NOMO-1 (cell line): ENCODE measurements at regions not wholly inside any gene's neighbourhood (a gene's known extent, or its start where the extent isn't known, plus 50 kb on each side); places are given as distances from the start of the nearest gene placed in this dataset.
A peak's percentile ranks its signal among the peaks of the same experiment; 100 is the strongest.
"Not testable (repeated sequence)": the region's sequence is repeated elsewhere in the genome, so short reads cannot be mapped to it uniquely, and the experiment has no call there.

Experiments
- DNase-seq, 2 experiments: peaks; one replicate each; lab custom pipeline; 2025; ENCODE audit not compliant: unreplicated experiment in 2 of 2; lab: John Stamatoyannopoulos, UW

DNA sequence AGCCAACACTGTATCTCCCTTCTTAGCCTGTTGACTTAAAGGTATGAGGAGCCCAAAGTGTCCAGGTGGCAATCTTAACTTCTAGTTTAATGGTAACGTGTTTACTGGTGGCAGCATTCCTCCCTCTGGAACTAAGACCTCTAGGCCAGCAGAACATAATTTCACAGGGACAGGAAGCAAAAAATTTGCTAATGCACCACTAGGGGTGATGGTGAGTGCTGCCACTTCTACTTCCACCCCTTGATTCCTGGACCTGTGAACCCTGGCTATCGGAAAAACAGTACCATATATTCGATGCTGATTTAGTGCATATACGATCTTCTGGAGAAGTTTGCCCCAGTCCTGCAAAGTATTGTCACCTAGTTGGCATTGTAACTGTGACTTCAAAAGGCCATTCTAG is 743.2 kb upstream of the RGMB start:
- DNase-seq = not testable (repeated sequence)

DNA sequence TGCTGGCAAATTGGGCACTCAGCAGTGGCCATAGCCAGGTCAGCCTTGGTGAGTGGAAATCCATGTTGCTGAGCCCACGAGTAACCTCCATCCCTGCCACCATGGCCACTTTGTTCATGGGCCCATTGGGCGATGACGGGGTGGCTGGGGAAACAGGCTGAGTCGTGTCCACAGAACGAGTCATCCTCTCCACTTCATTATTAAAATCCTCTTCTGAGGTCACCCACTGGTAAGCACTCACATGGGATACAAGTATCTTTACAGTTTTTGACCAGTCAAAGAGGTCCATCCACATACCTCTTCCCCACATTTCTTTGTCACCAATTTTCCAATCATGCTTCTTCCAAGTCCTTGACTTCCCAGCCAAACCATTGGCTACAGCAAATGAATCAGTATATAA is 742.4 kb upstream of the RGMB start:
- not testable (repeated sequence) for DNase-seq

DNA sequence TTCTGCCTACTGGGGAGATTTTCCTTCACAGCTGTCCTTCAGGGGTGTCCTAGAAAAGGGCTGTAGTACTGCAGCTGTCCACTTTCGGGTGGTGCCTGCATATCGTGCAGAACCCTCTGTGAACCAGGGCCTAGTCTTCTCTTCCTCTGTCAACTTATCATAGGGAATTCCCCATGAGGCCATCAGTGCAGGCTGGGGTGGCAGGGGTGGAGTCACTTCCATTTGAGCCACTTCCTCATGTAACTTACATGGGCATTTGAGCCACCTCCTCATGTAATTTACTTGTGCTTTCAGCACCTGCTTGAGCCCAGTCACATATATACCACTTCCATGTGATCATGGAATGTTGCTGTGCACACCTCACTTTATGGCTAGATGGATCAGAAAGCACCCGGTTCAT is 742.0 kb upstream of the RGMB start:
- DNase-seq = peak; percentile 10 to 24

DNA sequence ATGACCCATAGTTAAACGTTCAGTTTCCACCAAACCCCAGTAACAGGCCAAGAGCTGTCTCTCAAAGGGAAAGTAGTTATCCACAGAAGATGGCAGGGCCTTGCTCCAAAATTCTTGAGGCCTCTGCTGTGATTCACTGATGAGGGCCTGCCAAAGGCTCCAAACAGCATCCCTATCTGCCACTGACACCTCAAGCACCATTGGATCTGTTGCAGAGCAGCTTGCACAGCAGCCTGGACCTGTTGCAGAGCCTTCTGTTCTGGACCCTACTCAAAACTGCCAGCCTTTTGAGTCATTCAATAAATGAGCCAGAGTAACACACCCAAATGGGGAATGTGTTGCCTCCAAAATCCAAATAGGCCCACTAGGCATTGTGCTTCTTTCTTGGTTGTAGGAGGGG is 741.5 kb upstream of the RGMB start:
- no peak for DNase-seq

DNA sequence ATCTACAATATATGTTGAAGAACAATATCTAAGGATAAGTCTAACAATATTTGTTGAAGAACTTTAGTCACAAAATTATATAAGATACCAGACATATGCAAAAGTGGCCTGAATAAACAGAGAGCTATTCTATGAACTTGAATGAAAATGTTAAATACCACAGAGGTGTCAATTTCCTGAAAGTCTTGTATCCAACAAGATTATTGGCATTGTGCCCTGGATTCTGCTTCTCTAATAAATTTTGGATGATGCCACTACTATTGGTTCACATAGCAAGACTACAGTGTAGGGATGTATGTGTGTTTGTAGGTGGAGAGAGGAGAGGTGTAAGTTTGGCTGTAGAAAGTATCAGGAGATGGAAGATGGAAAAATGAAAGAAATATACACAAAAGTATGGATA is 731.8 kb upstream of the RGMB start:
- DNase-seq = no peak

DNA sequence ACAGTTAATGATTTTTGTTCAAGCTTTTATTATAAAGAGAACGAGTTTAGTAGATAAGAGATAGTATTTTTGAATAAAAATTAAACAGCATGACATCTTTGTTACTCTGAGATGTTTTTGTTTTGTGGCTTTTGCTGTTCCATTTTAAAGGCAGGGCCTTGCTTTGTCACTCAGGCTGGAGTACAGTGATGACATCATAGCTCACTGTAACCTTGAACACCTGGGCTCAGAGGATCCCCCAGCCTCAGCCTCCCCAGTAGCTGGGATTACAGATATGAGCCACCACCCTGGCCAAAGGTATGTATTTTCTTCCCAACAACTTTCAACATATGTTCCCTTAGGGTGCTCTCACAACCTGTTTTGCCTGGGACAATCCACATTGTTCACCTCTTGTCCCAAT is 730.9 kb upstream of the RGMB start:
- no peak for DNase-seq

DNA sequence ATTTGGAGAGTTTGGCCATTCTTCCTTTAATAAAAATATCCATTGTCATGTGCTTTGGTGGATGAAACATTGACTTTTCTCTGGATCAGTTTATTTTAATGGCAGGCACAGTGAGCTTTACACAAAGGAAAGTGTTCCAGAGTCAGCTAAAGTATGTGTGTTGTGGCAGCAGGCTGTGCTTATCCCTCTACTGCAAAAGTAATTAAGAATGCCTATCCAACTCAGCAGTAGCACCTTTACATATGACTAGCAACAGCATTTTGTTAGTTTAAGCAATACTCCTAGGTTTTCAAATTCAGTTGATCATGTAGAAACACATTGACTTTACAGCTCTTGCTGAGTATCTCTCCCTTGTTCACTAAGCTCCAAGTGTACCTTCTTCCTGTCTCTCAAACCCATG is 730.5 kb upstream of the RGMB start:
- no peak for DNase-seq

DNA sequence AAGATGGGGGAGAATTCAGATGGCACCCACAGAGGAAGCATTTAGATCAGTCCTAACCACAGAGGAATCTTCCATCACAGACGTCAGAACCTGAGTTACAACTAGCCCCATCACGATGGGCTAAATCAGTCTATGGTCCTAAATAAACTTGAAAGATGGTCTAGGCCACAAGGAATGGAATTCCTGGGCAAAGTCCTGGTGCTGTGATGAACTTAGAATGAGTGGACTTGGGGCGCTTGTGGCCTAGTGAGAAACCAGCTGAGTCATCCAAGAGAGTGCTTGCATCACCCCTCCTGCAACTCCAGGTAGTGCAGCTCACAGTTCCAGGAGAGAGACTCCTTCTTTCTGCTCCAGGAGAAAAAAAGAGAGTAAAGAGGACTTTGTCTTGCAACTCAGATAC is 722.9 kb upstream of the RGMB start:
- DNase-seq = no peak

DNA sequence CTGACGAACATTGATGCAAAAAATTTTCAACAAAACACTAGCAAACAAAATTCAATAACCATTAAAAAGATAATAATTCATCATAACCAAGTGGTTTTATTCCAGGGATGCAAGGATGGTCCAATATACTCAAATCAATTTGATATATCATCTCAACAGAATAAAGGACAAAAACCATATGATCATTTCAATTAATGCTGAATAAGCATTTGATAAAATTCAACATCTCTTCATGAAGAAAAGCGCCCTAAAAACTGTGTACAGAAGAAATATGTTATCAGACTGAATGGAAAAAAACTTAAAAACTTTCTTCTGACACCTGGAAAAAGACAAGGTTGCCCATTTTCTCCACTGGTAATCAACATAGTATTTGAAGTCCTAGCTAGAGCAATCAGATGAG is 720.3 kb upstream of the RGMB start:
- no peak for DNase-seq

DNA sequence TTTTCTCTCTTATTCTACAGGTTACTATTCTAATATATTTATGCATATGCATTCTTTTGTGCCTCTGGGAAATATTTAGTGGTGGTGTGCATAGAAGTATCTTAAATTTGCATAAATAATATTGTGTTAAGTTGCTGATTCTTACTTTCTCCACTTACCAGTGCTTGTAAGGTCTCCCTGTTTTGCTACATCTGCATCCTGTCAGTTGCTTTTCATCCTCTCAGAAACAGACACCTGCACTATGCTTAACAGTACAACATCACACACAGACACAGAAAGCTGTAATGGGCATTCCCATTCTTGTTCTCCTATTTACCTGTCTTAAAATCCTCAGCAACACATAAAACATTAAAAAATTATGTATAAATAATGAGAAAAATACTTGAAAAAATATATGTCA is 713.3 kb upstream of the RGMB start:
- DNase-seq = no peak

DNA sequence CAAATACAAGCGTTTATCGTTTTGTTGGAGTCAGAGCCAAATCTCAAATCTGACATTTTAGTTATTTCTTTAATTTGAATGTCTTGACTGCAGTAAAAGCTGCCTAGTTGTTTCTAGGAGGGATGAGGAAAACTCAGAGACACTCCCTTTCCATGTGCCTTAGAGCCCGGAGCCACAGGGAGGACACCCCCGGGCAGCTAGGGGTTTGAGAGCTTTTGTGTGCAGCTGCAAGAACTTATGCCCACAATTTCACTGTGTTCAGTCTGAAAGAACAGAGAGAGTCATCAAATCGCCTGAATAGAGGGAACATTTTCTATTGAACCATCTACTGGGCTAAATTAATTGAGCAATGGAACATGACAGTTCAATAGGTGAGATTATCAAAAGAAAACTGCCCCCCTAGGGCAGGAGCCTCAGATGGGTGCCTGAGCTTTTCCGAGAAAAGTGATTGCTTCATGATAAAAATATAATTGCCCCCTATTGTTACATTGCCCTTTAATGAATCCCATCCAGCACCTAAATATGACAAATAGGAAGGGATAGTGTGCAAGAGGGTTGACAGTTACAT is 709.3 kb upstream of the RGMB start:
- no peak for DNase-seq

DNA sequence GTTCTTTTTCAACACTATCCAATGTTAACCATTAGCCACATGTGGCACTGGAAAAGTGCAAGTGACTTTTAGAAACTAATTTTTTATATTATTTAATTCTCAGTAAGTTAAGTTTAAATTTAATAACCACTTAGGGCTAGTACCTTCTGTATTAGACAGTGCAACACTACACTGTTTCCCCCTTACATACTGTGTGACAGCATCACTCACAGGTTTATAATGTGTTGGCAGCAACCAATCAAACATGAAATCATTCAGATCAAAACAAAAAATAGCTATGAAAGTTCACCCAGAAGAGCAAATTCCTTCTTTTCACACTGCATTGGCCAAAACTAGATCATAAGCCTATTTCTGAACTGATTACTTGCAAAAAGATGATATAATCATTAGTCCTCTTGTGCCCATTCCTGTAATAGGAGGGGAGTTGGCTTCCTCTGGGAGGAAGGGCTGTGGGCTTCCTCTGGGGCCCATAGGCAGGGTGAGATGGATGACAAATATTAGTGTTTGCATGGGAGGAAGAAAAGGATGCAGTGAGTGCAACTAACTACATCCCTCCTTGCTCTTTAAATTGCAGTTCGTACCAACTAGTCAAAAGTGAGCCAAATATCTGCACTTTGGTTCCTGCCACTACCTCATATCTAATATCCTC is 708.1 kb upstream of the RGMB start:
- no peak for DNase-seq

DNA sequence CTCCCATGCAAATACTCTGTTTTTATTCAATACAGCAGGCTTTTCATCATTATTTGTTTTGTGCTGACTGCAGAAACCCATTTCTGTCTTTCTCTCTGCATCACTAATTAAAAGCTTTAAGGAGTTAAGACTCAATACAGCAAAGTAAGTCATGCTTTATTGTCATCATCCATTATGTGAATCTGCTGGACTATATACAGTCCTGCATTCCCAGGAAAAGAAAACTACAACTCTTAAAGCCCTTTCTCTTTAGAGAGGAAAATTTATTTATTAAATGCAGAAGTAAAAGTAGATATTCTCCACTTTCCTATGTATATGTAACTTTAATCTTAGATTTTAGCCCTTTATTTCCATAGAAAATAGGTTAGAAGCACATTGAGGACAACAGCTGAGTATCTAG is 706.6 kb upstream of the RGMB start:
- DNase-seq = no peak

DNA sequence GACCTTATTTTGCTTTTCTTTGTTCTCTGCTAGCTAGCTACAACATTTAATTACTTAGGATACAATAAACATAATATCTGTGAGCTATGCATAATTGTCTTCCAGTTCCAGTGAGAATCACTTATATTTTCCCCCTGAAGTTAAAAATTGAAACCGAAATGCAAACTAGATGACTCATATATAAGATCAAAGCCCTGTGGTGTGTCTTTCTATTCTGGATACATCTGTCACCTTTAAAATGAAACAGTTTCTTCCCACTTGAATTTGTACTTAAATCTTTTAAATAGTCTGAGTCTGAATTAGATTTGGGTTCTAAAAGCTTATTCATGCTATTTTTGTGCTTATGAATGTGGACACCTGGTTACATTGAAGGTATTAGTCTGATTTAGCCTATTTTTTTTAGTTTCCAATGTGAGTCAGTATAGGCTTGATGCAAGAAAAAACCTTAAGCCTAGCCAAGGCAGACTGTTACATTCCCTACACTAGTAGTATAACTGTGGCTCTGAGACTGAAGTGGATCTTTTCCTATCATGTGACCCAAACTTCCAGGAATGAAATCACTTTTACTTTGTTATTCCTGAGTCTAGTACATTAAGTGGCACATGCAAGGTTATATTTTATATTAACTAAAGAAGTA is 703.5 kb upstream of the RGMB start:
- no peak for DNase-seq

DNA sequence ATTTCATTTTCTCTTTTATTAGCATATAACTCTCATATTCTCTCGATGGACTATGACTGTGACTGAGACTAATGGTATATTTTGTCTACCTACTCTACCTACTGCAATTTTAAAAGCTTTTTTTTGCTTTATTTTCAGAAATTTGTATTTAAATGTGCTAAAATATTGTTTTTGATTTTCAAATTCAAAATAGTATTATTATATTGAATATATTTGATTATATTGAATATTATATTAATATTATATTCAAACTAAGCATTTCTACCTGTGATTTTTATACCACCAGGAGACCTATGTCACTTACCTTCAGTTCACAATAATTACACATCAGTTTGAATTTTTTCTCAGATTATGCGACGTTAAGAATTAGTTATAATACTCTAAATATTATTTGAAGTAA is 700.5 kb upstream of the RGMB start:
- no peak for DNase-seq

DNA sequence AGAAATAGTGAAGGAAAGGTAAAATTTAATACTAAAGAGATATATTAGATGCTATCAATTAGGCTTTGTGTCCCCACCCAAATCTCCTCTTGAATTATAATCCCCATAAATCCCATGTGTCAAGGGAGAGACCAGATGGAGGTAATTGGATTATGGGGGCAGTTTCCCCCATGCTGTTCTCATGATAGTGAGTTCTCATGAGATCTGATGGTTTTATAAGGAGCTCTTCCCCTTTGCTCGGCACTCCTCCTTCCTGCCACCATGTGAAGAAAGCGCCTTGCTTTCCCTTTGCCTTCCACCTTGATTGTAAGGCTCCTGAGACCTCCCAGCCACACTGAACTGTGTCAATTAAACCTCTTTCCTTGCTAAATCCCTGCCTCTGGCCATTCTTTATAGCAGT is 697.0 kb upstream of the RGMB start:
- no peak for DNase-seq

DNA sequence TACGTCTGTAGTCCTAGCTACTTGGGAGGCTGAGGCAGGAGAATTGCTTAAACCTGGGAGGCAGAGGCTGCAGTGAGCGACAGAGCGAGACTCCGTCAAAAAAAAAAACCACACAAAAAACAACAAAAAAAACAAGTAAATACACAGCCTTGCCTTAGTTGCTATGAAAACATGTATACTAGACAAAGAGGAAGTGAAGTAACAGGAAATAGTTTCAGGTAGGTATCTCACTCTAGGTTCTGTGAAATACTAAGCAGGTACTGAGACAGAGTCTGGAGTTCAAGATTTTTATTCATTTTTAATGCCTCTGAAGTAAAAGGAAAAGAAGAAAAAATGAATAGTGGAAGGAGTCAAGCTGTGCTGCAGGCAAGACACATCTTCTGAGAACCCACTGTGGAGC is 687.9 kb upstream of the RGMB start:
- DNase-seq = no peak

DNA sequence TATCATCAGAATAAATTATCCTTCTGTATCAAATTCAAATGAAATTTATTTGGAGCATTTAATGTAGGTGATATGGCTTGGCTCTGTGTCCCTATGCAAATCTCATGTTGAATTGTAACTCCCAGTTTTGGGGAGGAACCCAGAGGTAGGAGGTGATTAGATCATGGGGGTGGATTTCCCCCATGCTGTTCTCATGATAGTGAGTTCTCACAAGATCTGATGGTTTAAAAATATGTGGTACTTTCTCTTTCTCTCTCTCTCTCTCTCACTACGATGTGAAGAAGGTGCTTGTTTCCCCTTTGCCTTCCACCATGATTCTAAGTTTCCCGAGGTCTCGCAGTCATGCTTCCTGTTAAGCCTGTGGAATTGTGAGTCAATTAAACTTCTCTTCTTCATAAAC is 678.4 kb upstream of the RGMB start:
- DNase-seq = no peak

DNA sequence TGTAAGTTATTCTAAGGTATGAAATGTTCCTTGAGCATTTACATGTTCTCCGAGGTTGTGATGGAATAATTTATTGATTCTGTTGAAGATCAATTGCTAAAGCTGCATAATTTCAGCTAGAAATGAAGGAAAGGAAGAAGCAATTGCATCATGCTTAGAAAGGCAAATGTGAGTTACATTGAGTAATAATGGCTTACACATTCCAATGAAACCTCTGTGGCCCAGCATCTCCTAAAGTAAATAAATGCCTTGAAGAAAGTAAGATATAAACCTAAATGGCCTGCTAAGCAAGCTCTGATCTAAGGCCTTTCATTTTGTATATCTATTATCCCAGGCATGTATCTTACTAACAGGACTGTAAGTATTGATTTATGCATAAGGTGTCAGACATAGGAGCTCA is 677.3 kb upstream of the RGMB start:
- DNase-seq = peak; percentile 10 to 46

DNA sequence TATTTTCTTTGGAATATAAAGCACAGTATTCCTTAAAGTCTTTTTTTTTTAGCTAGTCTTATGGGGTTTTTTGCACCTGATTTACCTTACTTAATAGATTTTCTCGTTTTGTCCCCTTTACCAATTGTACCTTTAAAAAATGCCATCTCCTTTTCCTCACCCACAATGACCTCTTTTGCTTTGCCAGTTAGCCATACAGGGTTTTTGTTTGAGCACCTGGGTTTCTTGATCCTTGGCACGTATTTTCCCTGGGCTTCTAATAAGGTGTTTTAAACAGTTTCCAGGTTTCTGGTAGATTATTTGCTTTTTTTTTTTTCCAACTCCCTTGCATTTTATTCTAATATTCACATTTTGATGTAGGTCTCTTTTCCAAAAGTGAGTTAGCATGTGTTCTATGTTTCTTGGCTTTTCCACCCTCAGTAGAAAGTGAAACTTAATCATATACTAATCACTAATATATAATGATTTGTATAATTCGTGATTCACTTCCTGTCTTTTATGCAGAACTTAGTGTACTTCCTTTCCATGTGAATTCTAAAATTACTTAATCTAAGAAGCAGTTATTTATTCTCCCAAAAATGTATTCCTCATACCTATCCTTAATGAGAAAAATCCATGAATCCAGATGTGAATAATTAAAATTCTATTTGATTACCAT is 673.9 kb upstream of the RGMB start:
- DNase-seq = no peak

DNA sequence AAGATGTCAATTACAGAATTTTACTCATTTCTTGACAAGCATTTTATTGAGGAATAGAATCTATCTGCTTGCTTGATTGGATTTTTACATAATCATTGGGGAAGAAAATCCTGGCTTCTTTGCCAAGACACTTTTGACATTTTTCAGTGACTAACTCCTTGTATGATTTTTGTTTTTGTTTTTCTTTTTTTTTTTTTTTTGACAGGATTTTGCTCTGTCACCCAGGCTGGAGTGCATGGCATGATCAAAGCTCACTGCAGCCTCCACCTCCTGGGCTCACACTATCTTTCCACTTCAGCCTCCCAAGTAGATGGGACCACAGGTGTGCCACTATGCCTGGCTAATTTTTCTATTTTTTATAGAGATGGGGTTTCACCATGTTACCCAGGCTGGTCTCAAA is 672.3 kb upstream of the RGMB start:
- DNase-seq = no peak

DNA sequence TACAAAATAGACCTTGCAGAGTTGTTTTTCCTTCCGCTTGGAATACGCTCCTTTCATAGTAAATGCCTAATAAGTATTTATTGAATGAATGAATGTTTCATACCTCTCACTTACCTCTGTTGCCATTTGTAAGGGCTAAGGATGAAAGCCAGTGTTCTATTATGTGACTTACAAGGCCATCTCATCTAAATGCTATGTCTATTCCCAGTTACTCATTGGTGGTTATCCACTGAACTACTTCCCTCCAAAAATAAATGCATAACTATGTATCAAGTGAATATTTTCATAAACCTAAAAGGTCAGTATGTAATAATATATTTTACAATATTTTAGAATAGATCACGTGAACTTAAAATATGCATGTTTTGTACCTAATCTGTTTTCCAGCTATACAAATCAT is 670.5 kb upstream of the RGMB start:
- DNase-seq = no peak
